ENCODE measurements at regions not wholly inside any gene's neighbourhood (a gene's known extent, or its start where the extent isn't known, plus 50 kb on each side); places are given as distances from the start of the nearest gene placed in this dataset.

GRCh38 chr17:34161690-34162089, 93.4 kb upstream of the CCL2 start:
- ATAC-seq, result no peak
- TF ChIP-seq, protein P1, sequence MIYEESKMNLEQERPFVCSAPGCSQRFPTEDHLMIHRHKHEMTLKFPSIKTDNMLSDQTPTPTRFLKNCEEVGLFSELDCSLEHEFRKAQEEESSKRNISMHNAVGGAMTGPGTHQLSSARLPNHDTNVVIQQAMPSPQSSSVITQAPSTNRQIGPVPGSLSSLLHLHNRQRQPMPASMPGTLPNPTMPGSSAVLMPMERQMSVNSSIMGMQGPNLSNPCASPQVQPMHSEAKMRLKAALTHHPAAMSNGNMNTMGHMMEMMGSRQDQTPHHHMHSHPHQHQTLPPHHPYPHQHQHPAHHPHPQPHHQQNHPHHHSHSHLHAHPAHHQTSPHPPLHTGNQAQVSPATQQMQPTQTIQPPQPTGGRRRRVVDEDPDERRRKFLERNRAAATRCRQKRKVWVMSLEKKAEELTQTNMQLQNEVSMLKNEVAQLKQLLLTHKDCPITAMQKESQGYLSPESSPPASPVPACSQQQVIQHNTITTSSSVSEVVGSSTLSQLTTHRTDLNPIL (CRISPR knock-in tag; IDR thresholded peaks at IDR 0.05; ENCODE audit: low read depth), result no peak
- no peak for TF ChIP-seq CSRNP3 (CRISPR knock-in tag; IDR thresholded peaks at IDR 0.05)
- no peak for TF ChIP-seq RARB (CRISPR knock-in tag; IDR thresholded peaks at IDR 0.05)

DNA sequence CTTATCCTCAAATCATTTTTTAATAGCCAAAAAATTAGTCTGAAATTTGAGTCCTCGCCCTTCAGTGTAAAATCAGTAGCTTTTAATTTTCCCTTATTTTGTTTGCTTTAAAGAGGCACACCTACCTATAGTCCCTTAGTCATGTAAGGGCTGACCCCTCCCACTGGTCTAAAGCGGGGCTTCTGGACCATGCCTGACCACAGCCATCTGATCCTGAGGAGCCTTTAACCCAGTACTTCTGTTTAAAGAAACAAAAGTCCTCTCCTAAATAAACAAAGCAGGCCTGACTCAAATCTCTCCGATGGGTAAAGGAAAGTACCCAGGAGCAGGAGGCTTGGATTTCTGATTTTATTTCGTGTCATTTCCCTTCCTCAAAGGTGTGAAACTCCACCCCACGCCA, 92.0 kb upstream of the CCL2 start:
- TF ChIP-seq TOX (CRISPR knock-in tag; IDR thresholded peaks at IDR 0.05; ENCODE audit: borderline replicate concordance), result no peak
- TF ChIP-seq GLIS3 (CRISPR knock-in tag; IDR thresholded peaks at IDR 0.05), result no peak
- TF ChIP-seq CSRNP3 (CRISPR knock-in tag; IDR thresholded peaks at IDR 0.05), result no peak
- no peak for TF ChIP-seq CSDC2 (CRISPR knock-in tag; IDR thresholded peaks at IDR 0.05)
- ATAC-seq, result no peak

DNA sequence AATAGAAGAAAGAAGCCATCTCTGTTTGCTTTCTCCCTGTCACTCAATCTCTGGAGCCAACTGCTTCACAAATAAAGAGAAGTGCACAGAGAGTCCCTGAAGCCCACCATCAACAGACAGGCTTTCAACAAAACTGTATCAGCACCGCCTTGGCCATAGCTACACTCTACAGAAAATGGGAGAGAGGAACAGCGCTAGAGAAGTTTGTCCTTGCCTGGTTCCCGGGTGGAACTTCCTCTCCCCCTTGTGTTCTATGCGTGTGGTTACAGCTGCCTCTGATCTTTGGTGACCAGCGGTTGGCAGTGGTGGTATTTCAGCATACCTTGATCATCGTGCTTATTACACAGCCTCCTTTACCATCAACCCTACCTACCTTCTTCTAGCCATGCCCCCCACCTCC, 91.4 kb upstream of the CCL2 start:
- peak; percentile 54; the same call in 1 of the 3 replicates for ATAC-seq

GRCh38 chr17:34164837-34165236, 90.2 kb upstream of the CCL2 start:
- no peak for ATAC-seq
- TF ChIP-seq TSHZ2 (CRISPR knock-in tag; IDR thresholded peaks at IDR 0.05), result no peak
- no peak for TF ChIP-seq ZNF70 (CRISPR knock-in tag; IDR thresholded peaks at IDR 0.05)
- TF ChIP-seq ESRRG (CRISPR knock-in tag; IDR thresholded peaks at IDR 0.05), result no peak

More for the DNA sequence above, 91.4 kb upstream of the CCL2 start:
- no peak for TF ChIP-seq ZC3H10 (CRISPR knock-in tag; IDR thresholded peaks at IDR 0.05)
- no peak for TF ChIP-seq ESRRG (CRISPR knock-in tag; IDR thresholded peaks at IDR 0.05)
- no peak for TF ChIP-seq ISL1 (CRISPR knock-in tag; IDR thresholded peaks at IDR 0.05)
- no peak for TF ChIP-seq CSDC2 (CRISPR knock-in tag; IDR thresholded peaks at IDR 0.05)
- TF ChIP-seq ZNF70 (CRISPR knock-in tag; IDR thresholded peaks at IDR 0.05), result no peak
- no peak for TF ChIP-seq CSRNP3 (CRISPR knock-in tag; IDR thresholded peaks at IDR 0.05)
- TF ChIP-seq SNAI2 (CRISPR knock-in tag; IDR thresholded peaks at IDR 0.05), result no peak
- no peak for TF ChIP-seq BACH2 (CRISPR knock-in tag; IDR thresholded peaks at IDR 0.05; ENCODE audit: borderline replicate concordance)
- TF ChIP-seq ZFP30 (CRISPR knock-in tag; IDR thresholded peaks at IDR 0.05), result no peak
- TF ChIP-seq, protein P2, sequence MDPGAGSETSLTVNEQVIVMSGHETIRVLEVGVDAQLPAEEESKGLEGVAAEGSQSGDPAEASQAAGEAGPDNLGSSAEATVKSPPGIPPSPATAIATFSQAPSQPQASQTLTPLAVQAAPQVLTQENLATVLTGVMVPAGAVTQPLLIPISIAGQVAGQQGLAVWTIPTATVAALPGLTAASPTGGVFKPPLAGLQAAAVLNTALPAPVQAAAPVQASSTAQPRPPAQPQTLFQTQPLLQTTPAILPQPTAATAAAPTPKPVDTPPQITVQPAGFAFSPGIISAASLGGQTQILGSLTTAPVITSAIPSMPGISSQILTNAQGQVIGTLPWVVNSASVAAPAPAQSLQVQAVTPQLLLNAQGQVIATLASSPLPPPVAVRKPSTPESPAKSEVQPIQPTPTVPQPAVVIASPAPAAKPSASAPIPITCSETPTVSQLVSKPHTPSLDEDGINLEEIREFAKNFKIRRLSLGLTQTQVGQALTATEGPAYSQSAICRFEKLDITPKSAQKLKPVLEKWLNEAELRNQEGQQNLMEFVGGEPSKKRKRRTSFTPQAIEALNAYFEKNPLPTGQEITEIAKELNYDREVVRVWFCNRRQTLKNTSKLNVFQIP (CRISPR knock-in tag; IDR thresholded peaks at IDR 0.05; ENCODE audit: borderline replicate concordance, low read depth), result no peak
- TF ChIP-seq PATZ1 (CRISPR knock-in tag; IDR thresholded peaks at IDR 0.05; ENCODE audit: borderline replicate concordance), result no peak
- TF ChIP-seq TCF4 (CRISPR knock-in tag; IDR thresholded peaks at IDR 0.05; ENCODE audit: borderline replicate concordance), result no peak
- TF ChIP-seq TOX (CRISPR knock-in tag; IDR thresholded peaks at IDR 0.05; ENCODE audit: borderline replicate concordance), result no peak
